DND-41 (cell line): ENCODE measurements at regions not wholly inside any gene's neighbourhood (a gene's known extent, or its start where the extent isn't known, plus 50 kb on each side); places are given as distances from the start of the nearest gene placed in this dataset.

ENCODE experiments used
- ATAC-seq: fragments of 200-7000 bp; cut with Tn5 transposase; 3 replicates; pipeline ENCODE4 v1.9.1; 2021; ENCODE audit warnings: low read depth; ENCODE audit not compliant: insufficient read depth
- DNase-seq: peaks from one replicate; pipeline ENCODE4 v3.0.0-alpha.2; 2020
- H2AFZ ChIP-seq: 2 replicates; pipeline ENCODE4 v1.6.0; 2012; ENCODE audit warnings: low read depth, low read length
- H3K27ac ChIP-seq: 2 replicates; pipeline ENCODE4 v1.5.1; 2012; ENCODE audit warnings: low read length, inconsistent platforms
- H3K27me3 ChIP-seq: fragments of 200-600 bp; sonication (generic); 2 replicates; pipeline ENCODE4 v1.6.0; 2012; ENCODE audit warnings: low read length, mild to moderate bottlenecking, inconsistent platforms; ENCODE audit not compliant: insufficient read depth, poor library complexity
- H3K36me3 ChIP-seq: 2 replicates; pipeline ENCODE4 v1.5.1; 2012; ENCODE audit warnings: low read length, inconsistent platforms; ENCODE audit not compliant: insufficient read depth
- H3K4me1 ChIP-seq: 2 replicates; pipeline ENCODE4 v1.5.1; 2012; ENCODE audit warnings: mild to moderate bottlenecking, low read length; ENCODE audit not compliant: insufficient read depth
- H3K4me2 ChIP-seq: 2 replicates; pipeline ENCODE4 v1.6.0; 2012; ENCODE audit warnings: mild to moderate bottlenecking, moderate library complexity, low read length, inconsistent platforms; ENCODE audit not compliant: insufficient read depth
- H3K4me3 ChIP-seq, 2 experiments: fragments of 200-600 bp in 1 of 2; shearing (Covaris generic) in 1 of 2; 2 replicates each; pipeline ENCODE4 v1.5.1; 2012 to 2016; ENCODE audit warnings: inconsistent platforms in 2 of 2, low read length in 2 of 2, mild to moderate bottlenecking in 2 of 2, low read depth in 1 of 2, moderate library complexity in 1 of 2
- H3K79me2 ChIP-seq: 2 replicates; pipeline ENCODE4 v1.6.0; 2012; ENCODE audit warnings: low read length, inconsistent platforms; ENCODE audit not compliant: insufficient read depth
- H3K9ac ChIP-seq: 2 replicates; pipeline ENCODE4 v1.6.0; 2012; ENCODE audit warnings: low read depth, mild to moderate bottlenecking, inconsistent platforms, low read length, moderate library complexity
- H3K9me3 ChIP-seq: 2 replicates; pipeline ENCODE4 v1.5.1; 2012; ENCODE audit warnings: low read length, moderate library complexity, mild to moderate bottlenecking, inconsistent platforms; ENCODE audit not compliant: insufficient read depth, severe bottlenecking
- H4K20me1 ChIP-seq: 2 replicates; pipeline ENCODE4 v1.6.0; 2012; ENCODE audit warnings: low read length; ENCODE audit not compliant: insufficient read depth
- CTCF ChIP-seq: IDR thresholded peaks from 2 replicates; pipeline ENCODE4 v1.5.1; 2012; ENCODE audit warnings: borderline replicate concordance, low read length, moderate library complexity, mild to moderate bottlenecking; ENCODE audit not compliant: poor library complexity, severe bottlenecking; ENCODE audit errors: extremely low read depth
- EZH2 ChIP-seq: IDR thresholded peaks from 3 replicates; pipeline ENCODE4 v1.6.1; 2012; ENCODE audit warnings: borderline replicate concordance, low read depth, mild to moderate bottlenecking, moderate library complexity, low read length, inconsistent platforms; ENCODE audit not compliant: severe bottlenecking

GRCh38 chr2:125160947-125161346, 1135.9 kb downstream of the CNTNAP5 start:
- DNase-seq, result no peak
- no peak overlapping the region for H3K4me2 ChIP-seq
- H3K27ac ChIP-seq, result no peak overlapping the region
- H3K4me3 ChIP-seq, result no peak overlapping the region
- H3K9me3 ChIP-seq, result no peaks in the 10 kb centered on the region
- TF ChIP-seq EZH2 (no peak), CTCF (no peak)
- no peaks in the 10 kb centered on the region for H4K20me1 ChIP-seq
- no peaks in the 10 kb centered on the region for H3K27me3 ChIP-seq
- H3K79me2 ChIP-seq, result no peaks in the 10 kb centered on the region
- no peaks in the 10 kb centered on the region for H3K4me1 ChIP-seq
- ATAC-seq, result no peak
- H2AFZ ChIP-seq, result no peak overlapping the region
- no peak overlapping the region for H3K9ac ChIP-seq
- no peaks in the 10 kb centered on the region for H3K36me3 ChIP-seq

- ATAC-seq (no peak), DNase-seq (no peak)
- Histone ChIP-seq H3K27ac (no peak overlapping the region), H3K9ac (no peak overlapping the region), H3K4me1 (no peaks in the 10 kb centered on the region), H3K27me3 (no peaks in the 10 kb centered on the region), H3K79me2 (no peaks in the 10 kb centered on the region), H2AFZ (no peak overlapping the region), H4K20me1 (no peaks in the 10 kb centered on the region), H3K4me2 (no peak overlapping the region), H3K9me3 (no peaks in the 10 kb centered on the region), H3K36me3 (no peaks in the 10 kb centered on the region), H3K4me3 (no peak overlapping the region)
- TF ChIP-seq CTCF (no peak), EZH2 (no peak)
Measured at GRCh38 chr2:125167152-125167551, 1142.1 kb downstream of the CNTNAP5 start.

GRCh38 chr2:125167820-125168219, 1142.7 kb downstream of the CNTNAP5 start:
- H3K27me3 ChIP-seq, result no peaks in the 10 kb centered on the region
- H3K79me2 ChIP-seq, result no peaks in the 10 kb centered on the region
- no peaks in the 10 kb centered on the region for H3K36me3 ChIP-seq
- no peak overlapping the region for H3K9ac ChIP-seq
- ATAC-seq (no peak), DNase-seq (no peak)
- H3K9me3 ChIP-seq, result no peaks in the 10 kb centered on the region
- no peaks in the 10 kb centered on the region for H4K20me1 ChIP-seq
- H3K4me1 ChIP-seq, result no peaks in the 10 kb centered on the region
- TF ChIP-seq EZH2 (no peak), CTCF (no peak)
- no peak overlapping the region for H3K4me3 ChIP-seq
- no peak overlapping the region for H2AFZ ChIP-seq
- no peak overlapping the region for H3K4me2 ChIP-seq
- H3K27ac ChIP-seq, result no peak overlapping the region

- Histone ChIP-seq H3K4me3 (no peak overlapping the region), H3K4me1 (no peaks in the 10 kb centered on the region), H3K27me3 (no peaks in the 10 kb centered on the region), H3K9me3 (no peaks in the 10 kb centered on the region), H3K79me2 (no peaks in the 10 kb centered on the region), H2AFZ (no peak overlapping the region), H3K27ac (no peak overlapping the region), H3K9ac (no peak overlapping the region), H3K36me3 (no peaks in the 10 kb centered on the region), H4K20me1 (no peaks in the 10 kb centered on the region), H3K4me2 (no peak overlapping the region)
- DNase-seq, result no peak
- TF ChIP-seq CTCF, result no peak
- TF ChIP-seq EZH2, result no peak
- ATAC-seq, result no peak
Measured at GRCh38 chr2:125168442-125168841, 1143.4 kb downstream of the CNTNAP5 start.
